Endothelial cell of umbilical vein (primary cell): ENCODE measurements at regions not wholly inside any gene's neighbourhood (a gene's known extent, or its start where the extent isn't known, plus 50 kb on each side); places are given as distances from the start of the nearest gene placed in this dataset.

Experiments used
- BruUV-seq: library from RNA; stranded (reverse); fragments of 400-500 nt; replicated peaks from 2 replicates; lab custom pipeline; 2021; lab: Mats Ljungman, UMichigan
- CTCF ChIA-PET: fragments of 300-600, 350-600 bp; sonication (Branson Sonifier 250); formaldehyde crosslinking; loops from one replicate; lab custom pipeline; 2021; ENCODE audit warnings: antibody characterized with exemption, inconsistent platforms; lab: Charles Lee
- POLR2A ChIA-PET: fragments of 300-600, 350-600 bp; sonication (Branson Sonifier 250); formaldehyde crosslinking; loops from one replicate; lab custom pipeline; 2021; ENCODE audit warnings: antibody characterized with exemption, inconsistent platforms; lab: Charles Lee
- DNase-seq: peaks from one replicate; pipeline ENCODE4 v3.0.0-alpha.2; 2011; ENCODE audit warnings: low read depth, low spot score
- FAIRE-seq: peaks from 2 replicates; lab custom pipeline; 2011; peaks lifted over from hg19 to GRCh38; lab: Jason Lieb, UNC
- H2AFZ ChIP-seq: 2 replicates; pipeline ENCODE4 v1.6.0; 2012; ENCODE audit warnings: low read depth, low read length, control low read depth, inconsistent platforms
- H3K27ac ChIP-seq: 2 replicates; pipeline ENCODE4 v1.5.1; 2011; ENCODE audit warnings: low read depth, mild to moderate bottlenecking, control low read depth, low read length, moderate library complexity; ENCODE audit not compliant: insufficient read depth
- H3K27me3 ChIP-seq, 2 experiments: 2 replicates each; pipeline versions ENCODE4 v1.6.0 to v1.6.1; 2011; ENCODE audit warnings: low read length in 2 of 2, mixed read lengths in 1 of 2; ENCODE audit not compliant: control insufficient read depth in 2 of 2, insufficient read depth in 2 of 2
- H3K36me3 ChIP-seq, 2 experiments: 2 replicates in 1 of 2; 3 replicates in 1 of 2; pipeline ENCODE4 v1.5.1; 2011; ENCODE audit warnings: low read length in 2 of 2, mild to moderate bottlenecking in 1 of 2, moderate library complexity in 1 of 2; ENCODE audit not compliant: control insufficient read depth in 2 of 2, insufficient read depth in 2 of 2; ENCODE audit errors: extremely low read depth in 1 of 2
- H3K4me1 ChIP-seq: 3 replicates; pipeline ENCODE4 v1.5.1; 2011; ENCODE audit warnings: mild to moderate bottlenecking, low read length; ENCODE audit not compliant: control insufficient read depth, insufficient read depth; ENCODE audit errors: extremely low read depth
- H3K4me2 ChIP-seq: 2 replicates; pipeline ENCODE4 v1.6.1; 2011; ENCODE audit warnings: low read length, control low read depth, mixed read lengths; ENCODE audit not compliant: insufficient read depth
- H3K4me3 ChIP-seq, 3 experiments: fragments of 200-600 bp in 1 of 3; sonication (generic), shearing (Covaris generic) in 1 of 3; replicated peaks in 1 of 3; 2 replicates each; pipeline ENCODE4 v1.5.1; 2011 to 2016; ENCODE audit warnings: control low read depth in 3 of 3, low read length in 3 of 3, mild to moderate bottlenecking in 2 of 3, inconsistent platforms in 1 of 3, low read depth in 1 of 3, moderate library complexity in 1 of 3; ENCODE audit not compliant: insufficient read depth in 1 of 3
- H3K79me2 ChIP-seq: 2 replicates; pipeline ENCODE4 v1.6.0; 2012; ENCODE audit warnings: low read length, inconsistent platforms; ENCODE audit not compliant: control insufficient read depth, insufficient read depth
- H3K9ac ChIP-seq: replicated peaks from 2 replicates; pipeline ENCODE3; 2011; ENCODE audit warnings: low read length, control low read depth; ENCODE audit not compliant: insufficient read depth; ENCODE audit errors: extremely low read depth
- H3K9me1 ChIP-seq: replicated peaks from 3 replicates; pipeline ENCODE4 v1.6.0; 2011; ENCODE audit warnings: mild to moderate bottlenecking, low read length; ENCODE audit not compliant: control insufficient read depth, insufficient read depth; ENCODE audit errors: extremely low read depth
- H3K9me3 ChIP-seq: replicated peaks from 2 replicates; pipeline ENCODE4 v1.5.1; 2012; ENCODE audit warnings: low read length, inconsistent platforms; ENCODE audit not compliant: control insufficient read depth, insufficient read depth
- H4K20me1 ChIP-seq: replicated peaks from 2 replicates; pipeline ENCODE3; 2011; ENCODE audit warnings: mild to moderate bottlenecking, low read length; ENCODE audit not compliant: control insufficient read depth, insufficient read depth; ENCODE audit errors: extremely low read depth
- CTCF ChIP-seq, 2 donors: IDR thresholded peaks; 1 replicate in 1 of 2; 2 replicates in 1 of 2; pipeline ENCODE4 v1.5.1; 2011; ENCODE audit warnings: low read length in 2 of 2, mild to moderate bottlenecking in 2 of 2, moderate library complexity in 2 of 2, control low read depth in 1 of 2, inconsistent platforms in 1 of 2, low read depth in 1 of 2; ENCODE audit not compliant: insufficient read depth in 1 of 2; ENCODE audit errors: extremely low read depth in 1 of 2
- EZH2 ChIP-seq: IDR thresholded peaks from 2 replicates; pipeline ENCODE4 v1.6.1; 2012; ENCODE audit warnings: borderline replicate concordance, low read depth, mild to moderate bottlenecking, moderate library complexity, low read length, inconsistent platforms; ENCODE audit not compliant: severe bottlenecking
- FOS ChIP-seq: IDR thresholded peaks from 2 replicates; pipeline ENCODE4 v1.6.1; 2011; ENCODE audit warnings: mild to moderate bottlenecking, low read length, moderate library complexity, borderline replicate concordance; ENCODE audit not compliant: insufficient read depth
- GATA2 ChIP-seq: IDR thresholded peaks from 2 replicates; pipeline ENCODE4 v1.7.0; 2011; ENCODE audit warnings: low read depth, mild to moderate bottlenecking, moderate library complexity, mixed read lengths, low read length; ENCODE audit not compliant: insufficient read length, insufficient read depth
- POLR2AphosphoS5 ChIP-seq: IDR thresholded peaks from 2 replicates; pipeline ENCODE4 v1.6.1; 2012; ENCODE audit warnings: low read depth, mild to moderate bottlenecking, control low read depth, low read length, moderate library complexity; ENCODE audit not compliant: insufficient read depth
- dilution Hi-C: fragments of 300-500 bp; cut with MboI; formaldehyde crosslinking; loops from one replicate; pipeline ENCODE4 v1.15.0; 2019; ENCODE audit warnings: low sequenced_read_pairs; ENCODE audit not compliant: extremely low pct_ligation_motif_present
- intact Hi-C: fragments of 100-400 bp; cut with micrococcal nuclease; formaldehyde crosslinking; loops from one replicate; pipeline ENCODE4 v1.10.0; 2022
- TF ChIP-seq, protein P1 (sequence below): IDR thresholded peaks from 2 replicates; pipeline ENCODE4 v1.6.1; 2011; ENCODE audit not compliant: insufficient read depth, insufficient read length

DNA sequence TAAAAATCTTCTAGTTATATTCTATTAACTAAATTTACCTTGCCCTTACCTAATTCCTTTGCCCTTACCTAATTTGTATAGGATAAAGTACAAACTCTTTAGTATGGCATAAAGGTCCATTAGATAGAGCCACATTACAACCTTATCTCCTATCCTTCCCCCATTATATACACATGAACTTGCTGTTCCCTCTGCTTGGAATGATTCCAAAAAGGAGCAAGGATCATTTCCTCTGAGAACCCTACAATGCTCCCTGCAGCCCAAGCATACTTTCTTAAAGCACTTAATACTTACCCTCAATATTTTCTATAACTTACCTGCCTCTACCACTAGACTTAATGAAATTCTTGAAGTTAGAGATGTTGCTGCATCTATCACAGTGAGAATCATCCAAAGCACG, 118.9 kb upstream of the CCDC54 start:
- dilution Hi-C loops (no loop called here), intact Hi-C loops (no loop called here)
- TF ChIP-seq POLR2AphosphoS5, result no peak
- TF ChIP-seq EZH2, result no peak
- no peak for TF ChIP-seq FOS
- TF ChIP-seq, protein P1, sequence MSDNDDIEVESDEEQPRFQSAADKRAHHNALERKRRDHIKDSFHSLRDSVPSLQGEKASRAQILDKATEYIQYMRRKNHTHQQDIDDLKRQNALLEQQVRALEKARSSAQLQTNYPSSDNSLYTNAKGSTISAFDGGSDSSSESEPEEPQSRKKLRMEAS, result no peak
- no peak for TF ChIP-seq CTCF (IDR thresholded peaks at IDR 0.05; ENCODE audit: extremely low read depth in 1 of 2, insufficient read depth in 1 of 2, low read depth in 1 of 2, low read length in 2 of 2)
- no peak for TF ChIP-seq GATA2
- ChIA-PET POLR2A (no interaction called here), CTCF (no interaction called here)
- Histone ChIP-seq H3K27me3 (no peaks in the 10 kb centered on the region), H2AFZ (no peak overlapping the region), H3K9me3 (no peaks in the 10 kb centered on the region), H3K4me1 (peaks cover 2% of the 10 kb centered on the region), H4K20me1 (no peaks in the 10 kb centered on the region), H3K4me3 (no peak overlapping the region), H3K4me2 (no peak overlapping the region), H3K36me3 (no peaks in the 10 kb centered on the region), H3K9me1 (no peaks in the 10 kb centered on the region), H3K9ac (no peak overlapping the region), H3K79me2 (no peaks in the 10 kb centered on the region), H3K27ac (no peak overlapping the region)
- no peak for FAIRE-seq
- peak; percentile 12 for DNase-seq
- BruUV-seq, result no TSS peak
